Neural progenitor cell (in vitro differentiated cells): ENCODE measurements at regions not wholly inside any gene's neighbourhood (a gene's known extent, or its start where the extent isn't known, plus 50 kb on each side); places are given as distances from the start of the nearest gene placed in this dataset.

Source experiments
- CTCF ChIP-seq: fragments of 200-600 bp; sonication (generic); IDR thresholded peaks from 2 replicates; pipeline ENCODE4 v1.5.1; 2017; ENCODE audit warnings: antibody characterized with exemption, mild to moderate bottlenecking
- EZH2 ChIP-seq: fragments of 200-600 bp; sonication (generic); IDR thresholded peaks from 2 replicates; pipeline ENCODE4 v1.6.1; 2017; ENCODE audit warnings: antibody characterized with exemption, mild to moderate bottlenecking, moderate library complexity

GRCh38 chr2:100212850-100213249 is 70.5 kb upstream of the AFF3 start:
- TF ChIP-seq CTCF (no peak), EZH2 (no peak)
